GM21360 (cell line): ENCODE measurements at regions not wholly inside any gene's neighbourhood (a gene's known extent, or its start where the extent isn't known, plus 50 kb on each side); places are given as distances from the start of the nearest gene placed in this dataset.

Experiments
- ATAC-seq: cut with Tn5 transposase; IDR thresholded peaks from one replicate; pipeline ENCODE4 v1.9.1; 2021; ENCODE audit warnings: mild to moderate bottlenecking, moderate library complexity; ENCODE audit not compliant: unreplicated experiment

DNA sequence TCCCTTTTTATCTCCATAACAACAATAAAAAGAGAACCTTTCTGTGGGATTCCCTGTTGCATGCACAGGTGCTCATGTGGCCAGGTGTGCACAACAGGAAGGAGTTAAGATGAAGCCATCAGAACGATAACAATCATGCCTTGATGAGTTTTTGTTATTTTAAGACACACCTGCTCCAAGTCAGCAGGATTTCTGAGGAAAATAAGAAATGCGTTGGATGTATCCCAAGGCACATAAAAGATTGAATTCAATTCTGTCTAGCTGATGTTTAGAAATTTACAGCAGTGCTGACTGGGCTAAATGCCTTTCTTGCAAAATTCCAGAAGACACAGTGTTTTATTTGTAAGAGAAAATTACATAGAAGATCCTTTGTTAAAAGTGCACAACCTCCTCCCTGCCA lies 1678.2 kb downstream of the ARAP2 start:
- ATAC-seq = no peak

DNA sequence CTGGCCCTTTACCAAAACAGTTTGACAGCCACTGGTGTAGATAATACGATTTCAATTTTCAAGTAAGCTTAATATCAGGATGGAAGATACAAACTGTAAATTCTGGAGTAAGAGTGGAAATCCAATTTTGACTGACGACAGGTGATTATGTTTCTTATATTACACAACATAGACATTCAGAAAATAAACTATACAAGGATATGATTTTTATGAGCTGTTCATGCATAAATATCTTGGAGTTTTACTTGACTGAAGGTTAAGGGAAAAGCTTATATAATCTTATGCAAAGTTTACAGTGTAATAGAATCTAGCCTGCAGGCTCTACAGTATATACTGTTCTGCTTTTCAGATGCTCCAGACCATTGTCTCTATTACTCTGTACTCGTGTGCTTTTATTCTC lies 1672.3 kb downstream of the ARAP2 start:
- ATAC-seq = no peak

DNA sequence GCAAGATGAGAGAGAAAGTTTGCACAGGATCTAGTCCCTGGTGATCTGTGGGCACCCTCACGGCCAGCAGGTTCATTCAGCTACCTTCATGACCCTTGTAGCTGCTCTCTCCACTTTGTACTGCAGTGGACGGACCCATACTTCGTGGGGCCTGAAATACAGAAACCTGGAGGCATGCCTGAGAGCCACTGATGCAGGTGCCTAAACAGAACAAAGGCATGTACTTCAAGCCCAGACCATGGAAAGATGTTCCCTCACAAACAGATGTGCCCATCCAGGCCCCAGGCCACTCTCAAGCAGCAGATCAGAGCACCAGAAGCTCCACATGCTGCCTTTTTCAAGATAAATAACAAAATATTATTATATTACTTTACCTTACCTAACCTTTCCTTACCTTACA lies 1629.0 kb downstream of the ARAP2 start:
- no peak for ATAC-seq

DNA sequence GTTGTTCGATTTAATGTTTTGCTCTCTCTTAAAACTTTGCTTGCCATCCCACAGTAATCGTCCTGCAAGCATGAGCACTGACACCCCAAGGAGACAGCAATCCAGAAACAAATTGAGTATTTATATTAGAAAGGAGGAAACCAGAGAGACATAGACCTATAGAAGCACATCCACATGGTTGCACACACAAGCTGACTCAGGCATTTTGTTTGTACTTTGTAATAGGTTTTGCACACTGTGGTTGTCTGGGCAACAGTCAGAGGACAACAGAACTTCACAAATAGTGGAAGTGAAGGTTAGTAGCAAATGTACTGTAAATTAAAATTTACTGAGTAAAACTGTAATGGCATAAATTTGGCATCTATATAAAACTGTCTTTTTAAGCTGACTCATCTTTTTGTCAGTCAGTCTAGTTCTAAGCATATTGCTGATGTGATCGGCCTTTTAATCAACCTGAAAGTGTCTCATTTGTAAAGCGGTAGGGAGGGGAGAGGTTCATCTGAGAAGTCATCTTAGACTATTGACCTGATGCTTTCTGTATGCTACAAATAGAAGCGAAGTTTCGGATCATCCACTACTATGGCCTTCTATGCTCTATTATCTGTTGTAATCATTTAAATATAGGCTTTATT lies 1624.7 kb downstream of the ARAP2 start:
- ATAC-seq = no peak

DNA sequence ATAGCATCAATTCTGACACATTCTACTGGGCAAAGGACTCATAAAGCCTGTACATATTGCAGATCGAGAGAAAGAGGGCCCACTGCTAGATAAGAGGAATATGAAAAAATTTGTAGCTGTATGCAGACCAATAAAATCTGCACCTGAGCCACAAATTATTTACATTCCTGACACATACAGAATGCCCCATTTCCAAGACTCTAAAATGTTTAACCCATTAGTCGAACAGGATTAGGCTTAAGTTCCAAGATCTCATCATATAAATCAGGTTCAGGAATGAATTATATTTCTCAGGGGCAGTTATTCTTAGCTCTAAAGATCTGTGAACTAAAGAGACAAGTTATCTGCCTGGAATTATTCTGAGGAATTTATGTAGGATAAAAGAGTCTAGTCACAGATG lies 1615.8 kb downstream of the ARAP2 start:
- no peak for ATAC-seq

DNA sequence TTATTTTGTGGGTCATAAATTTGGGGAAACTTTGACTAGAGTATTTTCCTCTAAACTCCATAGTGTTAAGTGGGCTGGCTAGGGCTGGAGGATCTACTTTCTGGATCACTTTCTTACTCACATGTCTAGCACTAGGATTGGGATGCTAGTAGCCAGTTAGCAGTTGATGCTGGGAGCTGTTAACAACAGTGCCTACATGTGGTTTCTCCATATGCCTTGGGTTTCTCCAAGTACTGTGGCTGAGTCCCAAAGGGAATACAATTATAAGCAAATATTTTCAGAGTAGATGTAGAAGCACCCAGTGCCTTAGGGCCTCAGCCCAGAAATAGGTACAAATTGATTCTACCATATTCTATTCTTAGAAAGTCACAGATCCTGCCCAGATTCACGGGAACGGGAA lies 1614.9 kb downstream of the ARAP2 start:
- ATAC-seq = no peak

DNA sequence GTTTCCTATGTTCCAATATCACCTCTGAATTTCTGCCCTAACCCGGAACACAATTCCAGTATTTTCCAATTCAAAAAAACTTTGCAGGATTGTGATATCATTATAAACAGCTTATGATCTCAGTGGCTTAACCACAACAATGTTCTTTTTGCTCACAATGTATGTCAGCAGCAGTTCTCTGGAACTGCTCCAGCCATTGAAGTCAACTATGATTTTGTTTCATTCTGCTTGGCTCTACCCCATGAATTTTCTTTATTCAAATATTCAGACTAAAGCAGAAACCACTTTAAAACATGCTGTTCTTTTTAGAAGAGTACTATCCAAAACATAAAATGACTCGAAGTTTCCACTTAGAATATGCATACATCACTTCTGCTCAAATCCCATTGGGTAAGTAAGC lies 1611.1 kb downstream of the ARAP2 start:
- ATAC-seq = no peak

DNA sequence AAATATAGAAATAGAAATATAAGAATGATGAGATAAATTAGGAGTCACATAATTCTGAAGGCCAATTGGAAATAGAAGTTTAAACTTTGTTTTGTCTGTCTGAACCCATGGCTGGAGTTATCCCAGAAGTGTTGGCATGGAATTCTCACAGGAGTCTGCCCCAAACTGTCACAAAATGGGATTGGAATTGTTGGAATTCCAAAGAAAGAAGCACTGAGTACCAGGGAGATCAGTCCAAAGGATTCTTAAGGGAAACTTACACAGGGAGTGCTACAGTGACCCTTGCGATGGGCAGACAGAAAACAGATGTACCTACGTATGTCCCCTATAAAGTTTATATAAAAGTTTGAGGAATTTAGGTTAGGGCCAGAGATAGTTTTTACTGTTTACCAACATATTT lies 1607.7 kb downstream of the ARAP2 start:
- no peak for ATAC-seq

DNA sequence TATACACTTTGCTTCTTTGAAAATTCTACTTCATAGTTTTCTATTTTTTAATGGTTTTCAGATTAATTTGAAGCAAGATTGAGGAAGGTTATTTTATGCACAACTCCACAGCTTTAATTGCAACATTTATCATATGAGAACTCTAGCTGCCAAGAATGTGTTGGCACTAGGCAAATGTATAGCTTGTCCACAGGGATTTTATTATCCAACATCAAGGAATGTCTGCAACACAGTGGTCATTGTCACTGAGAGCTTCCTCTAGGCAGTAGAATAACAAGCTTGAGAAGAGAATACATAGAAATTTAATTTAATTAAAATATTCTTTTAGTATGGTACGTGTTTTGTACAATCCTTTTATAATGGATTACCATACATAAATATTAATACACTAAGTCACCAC lies 1600.8 kb downstream of the ARAP2 start:
- no peak for ATAC-seq

DNA sequence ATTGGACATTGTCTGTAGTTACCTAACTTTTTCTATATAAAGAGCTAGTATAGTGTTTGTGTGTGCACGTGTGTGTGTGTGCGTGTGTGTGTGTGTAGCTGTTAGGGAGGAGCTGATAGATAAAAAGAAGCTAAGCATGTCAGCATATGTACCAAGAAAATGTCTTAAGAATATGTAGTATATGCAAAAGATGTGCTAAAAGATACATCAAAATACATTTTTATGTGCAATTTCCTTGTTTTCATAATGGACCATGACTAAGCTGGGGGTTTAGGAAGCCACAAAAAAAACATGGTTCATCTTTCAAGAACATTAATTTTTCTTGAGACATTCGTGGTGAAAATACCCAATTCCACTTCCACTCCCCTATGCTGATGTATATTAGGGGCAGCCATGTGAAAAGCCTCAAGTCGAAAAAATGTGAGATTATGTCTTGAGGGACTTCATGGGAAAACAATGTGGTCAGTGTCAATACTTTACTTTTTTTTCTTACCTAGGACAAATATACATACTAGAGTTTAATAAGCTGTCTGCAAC lies 1599.7 kb downstream of the ARAP2 start:
- ATAC-seq = no peak

DNA sequence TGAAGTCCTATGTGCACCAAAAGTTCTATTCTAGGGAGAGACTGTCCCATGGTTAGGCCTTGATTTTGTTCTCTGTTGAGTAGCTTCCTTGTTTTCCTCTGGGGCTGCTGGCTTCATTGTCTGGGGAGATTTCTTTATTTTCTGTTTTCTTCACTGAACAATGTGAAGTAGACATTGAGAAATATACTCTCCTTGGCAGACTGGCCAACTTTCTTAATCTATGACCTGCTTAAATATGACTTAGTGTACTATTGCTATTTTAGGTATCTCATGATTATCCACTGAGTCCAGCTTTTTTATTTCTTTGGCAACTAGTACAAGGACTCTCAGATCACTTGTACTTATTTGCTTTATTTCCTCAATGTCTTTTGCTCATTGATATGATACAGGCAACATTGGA lies 1594.6 kb downstream of the ARAP2 start:
- ATAC-seq = no peak

DNA sequence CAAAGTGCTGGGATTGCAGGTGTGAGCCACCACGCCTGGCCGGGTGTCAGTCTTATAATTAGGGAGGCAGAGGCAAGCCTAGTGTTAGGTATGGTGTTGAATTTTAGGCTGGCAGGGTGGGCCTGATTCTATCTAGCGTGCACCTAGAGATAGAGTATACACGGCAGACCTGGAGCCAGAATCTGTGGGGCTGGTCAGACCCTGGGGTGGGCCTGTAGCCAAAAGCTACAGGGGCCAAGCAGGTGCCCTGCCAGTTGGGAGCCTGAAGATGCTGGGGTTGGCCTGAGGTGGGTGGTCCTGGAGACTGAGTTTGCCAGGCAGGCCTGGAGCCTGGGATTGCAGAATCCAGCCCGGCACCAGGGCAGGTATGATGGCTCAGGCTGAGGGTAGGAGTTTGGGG lies 1580.3 kb downstream of the ARAP2 start:
- no peak for ATAC-seq

DNA sequence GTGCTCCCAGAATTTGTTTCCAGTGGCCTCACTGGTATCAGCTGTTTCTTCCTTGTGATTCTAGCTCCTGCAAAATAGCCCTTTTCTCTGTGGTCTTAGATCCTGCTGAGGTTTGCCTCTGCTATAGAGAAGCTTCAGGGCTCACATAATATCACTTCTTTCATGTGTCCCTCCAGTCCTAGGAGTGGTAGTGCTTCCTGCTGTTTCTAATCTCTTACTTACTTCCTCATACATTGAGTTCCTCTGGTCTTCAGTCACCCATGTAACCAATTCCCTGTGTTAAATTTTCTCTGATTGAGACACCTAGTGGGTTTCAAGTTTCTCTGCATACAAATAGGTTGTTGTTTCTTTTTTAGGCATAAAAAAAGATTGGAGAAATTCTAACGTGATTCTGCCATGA lies 1567.9 kb downstream of the ARAP2 start:
- ATAC-seq = no peak

DNA sequence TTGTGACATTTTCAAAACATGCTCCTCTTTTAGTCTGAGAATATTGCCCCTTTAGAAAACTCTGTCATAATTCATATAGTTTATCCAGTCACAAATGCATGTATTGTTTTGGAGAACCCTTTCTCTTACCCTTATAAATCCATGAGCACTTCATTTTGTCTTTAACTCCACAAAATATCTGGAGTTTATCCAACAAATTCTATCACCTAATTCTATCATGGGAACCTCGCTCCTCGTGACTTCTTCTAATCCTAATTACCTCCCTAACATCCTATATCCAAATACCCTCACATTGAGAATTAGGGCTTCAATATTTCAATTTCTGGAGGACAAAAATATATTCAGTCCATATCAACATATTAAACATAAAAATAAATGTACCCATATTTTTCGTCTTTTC lies 1565.9 kb downstream of the ARAP2 start:
- no peak for ATAC-seq

DNA sequence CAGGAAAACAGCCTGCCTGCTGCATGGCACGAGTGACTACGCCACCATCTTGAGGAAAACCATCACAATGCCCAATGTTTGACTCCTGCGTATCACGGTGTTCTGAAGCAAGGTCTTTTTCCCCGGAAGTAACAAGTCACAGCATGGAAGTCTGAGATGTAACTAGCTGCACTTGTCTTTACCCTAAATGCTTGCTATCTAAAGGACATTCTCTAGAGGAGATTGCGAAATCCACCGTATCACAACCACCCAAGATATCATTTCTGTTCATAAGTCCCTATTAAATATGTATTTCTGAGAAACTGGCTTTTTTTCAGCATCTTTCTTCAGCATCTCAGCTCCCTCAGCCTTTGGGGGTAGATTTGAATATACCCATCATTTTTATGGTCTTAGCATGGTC lies 1565.1 kb downstream of the ARAP2 start:
- no peak for ATAC-seq

DNA sequence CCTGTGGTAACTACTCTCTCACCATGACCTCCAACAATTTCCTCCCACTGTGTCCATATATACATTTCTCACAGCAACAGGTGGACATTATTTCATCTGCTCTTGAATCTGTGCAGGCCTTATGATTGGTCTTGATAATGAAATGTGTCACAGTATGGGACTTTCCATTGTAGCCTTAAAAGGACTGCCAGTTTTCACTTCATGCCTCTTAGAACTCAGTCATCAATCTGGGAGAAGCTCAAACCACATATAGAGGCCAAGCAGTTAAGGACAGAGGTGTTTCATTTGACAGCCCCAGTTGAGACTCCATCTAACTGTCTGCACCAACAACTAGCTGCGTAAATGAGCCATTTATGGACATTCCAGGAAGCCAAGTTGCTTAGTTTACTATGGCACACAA lies 1534.8 kb downstream of the ARAP2 start:
- no peak for ATAC-seq

DNA sequence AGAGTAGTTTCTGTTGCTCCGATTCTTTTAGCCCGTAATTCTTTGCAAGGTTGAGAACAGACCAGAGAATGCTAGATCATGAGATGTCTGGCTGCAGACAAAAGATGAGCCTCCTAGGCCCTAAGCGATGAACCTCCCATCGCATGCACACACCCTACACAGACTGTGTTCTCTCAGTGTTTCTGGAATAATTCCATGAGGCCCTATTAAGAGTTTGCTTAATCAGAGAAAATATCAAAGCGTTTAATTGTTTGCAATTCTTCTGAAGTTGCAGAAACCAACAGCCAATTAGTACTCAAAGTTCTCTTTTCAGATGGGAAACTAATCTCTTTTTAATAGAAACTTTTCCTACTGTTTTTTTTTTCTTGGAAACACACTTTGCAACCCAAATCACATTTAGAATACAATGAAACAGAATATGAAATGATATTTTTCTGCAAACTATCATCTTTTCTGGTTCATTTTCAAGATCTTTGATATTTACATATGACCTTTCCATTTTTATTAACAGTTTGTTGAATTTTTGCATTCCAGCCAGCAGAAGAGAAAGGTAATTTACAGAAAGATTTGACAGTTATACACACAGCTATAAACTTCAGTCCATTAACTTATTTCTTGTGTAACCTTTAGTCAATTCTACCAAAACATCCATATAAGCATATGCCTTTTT lies 1525.6 kb downstream of the ARAP2 start:
- no peak for ATAC-seq

DNA sequence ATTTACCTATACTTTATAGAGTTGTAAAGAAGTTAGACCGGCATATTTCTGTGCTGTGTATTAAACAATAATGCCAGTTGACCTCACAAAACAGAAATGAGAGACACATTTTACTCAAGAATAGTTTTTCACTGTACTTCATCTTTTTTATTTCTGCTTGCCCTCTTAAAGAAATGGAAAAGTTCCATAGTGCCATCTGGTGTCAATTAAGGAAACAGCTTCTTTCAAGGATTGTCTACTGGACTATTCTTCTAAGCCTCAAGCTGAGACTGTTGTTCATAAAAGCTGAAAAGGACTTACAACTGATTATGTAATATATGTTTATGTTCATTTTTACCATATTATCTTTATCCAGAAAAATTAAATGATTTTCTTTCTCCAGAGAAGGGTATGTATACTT lies 1523.7 kb downstream of the ARAP2 start:
- ATAC-seq = peak; percentile 49

DNA sequence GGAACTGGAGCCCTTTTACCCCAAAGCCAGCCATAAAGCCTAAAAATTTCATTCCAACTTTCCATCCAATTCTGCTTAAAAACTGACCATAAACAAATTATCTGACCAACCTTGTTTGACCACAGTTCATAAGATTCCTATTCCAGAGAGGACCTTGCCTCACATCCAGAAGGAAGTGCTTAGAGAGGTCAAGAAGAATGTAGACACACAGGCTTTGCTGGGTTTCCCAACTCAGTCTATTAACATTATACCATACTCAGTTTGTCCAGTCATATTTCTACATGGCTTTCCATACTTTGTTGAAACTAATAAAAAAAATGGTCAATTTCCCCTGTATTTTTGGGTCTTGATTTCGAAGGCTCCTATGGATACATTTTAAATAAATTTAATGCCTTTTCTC lies 1522.5 kb downstream of the ARAP2 start:
- ATAC-seq = no peak

DNA sequence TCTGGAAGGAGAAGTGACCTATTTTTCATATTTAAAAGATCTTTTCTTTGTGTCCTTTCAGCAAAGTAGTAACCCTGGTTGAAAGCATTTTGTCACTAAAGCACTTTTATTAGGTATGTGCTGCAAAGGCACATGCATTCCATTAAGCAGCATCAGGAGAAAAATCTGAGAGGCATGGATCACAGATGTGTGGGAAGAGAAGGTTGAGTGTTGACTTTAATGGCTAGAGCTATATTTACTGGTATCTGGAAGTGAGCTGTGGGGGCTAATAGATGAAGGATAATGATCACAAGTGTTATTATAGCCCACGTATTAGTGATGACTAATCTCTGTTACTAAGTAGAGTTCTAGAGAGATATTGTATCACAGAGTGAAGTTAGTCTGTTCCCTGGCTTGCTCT lies 1520.7 kb downstream of the ARAP2 start:
- no peak for ATAC-seq

DNA sequence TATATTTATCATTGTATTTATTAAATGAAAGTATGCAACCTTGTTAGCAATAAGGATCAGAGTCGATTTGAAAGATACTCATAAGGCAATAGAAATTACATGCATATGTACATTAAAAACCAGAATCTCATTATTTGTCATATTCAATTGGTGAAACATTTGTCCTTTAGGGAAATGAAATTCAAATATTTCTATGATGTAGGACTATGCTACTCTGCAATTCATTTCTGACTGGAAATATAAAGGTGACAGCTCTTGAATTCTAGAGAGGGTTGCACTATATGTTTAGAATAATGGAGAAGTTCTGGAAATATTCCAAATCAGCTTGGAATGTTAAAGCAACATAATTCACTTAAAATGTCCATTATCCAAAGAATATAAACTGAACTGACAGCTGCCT lies 1519.8 kb downstream of the ARAP2 start:
- no peak for ATAC-seq

DNA sequence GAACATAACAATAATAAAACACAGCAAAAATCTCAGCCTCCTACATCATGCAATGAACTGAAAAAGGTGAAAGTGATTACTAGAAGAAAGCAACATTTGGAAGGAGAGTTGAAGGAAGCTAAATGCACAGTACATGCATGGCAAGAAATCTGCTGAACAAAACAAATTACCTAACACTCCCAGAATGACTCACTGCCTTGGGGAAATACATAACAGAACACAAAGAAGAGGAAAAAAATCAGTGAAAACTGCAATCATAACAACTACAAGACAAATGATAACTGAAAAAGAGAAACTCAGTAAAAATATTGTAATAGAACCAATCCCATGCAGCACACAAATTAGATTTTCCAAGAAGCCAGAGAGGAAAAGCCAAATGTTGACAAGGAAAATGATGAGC lies 1513.2 kb downstream of the ARAP2 start:
- no peak for ATAC-seq
